GM10266 (cell line): ENCODE measurements at regions not wholly inside any gene's neighbourhood (a gene's known extent, or its start where the extent isn't known, plus 50 kb on each side); places are given as distances from the start of the nearest gene placed in this dataset.

Experiments
- DNase-seq: peaks from one replicate; pipeline ENCODE4 v3.0.0; 2012; ENCODE audit errors: extremely low spot score
- CTCF ChIP-seq: IDR thresholded peaks from 2 replicates; pipeline ENCODE4 v1.5.1; 2012; ENCODE audit warnings: mild to moderate bottlenecking, low read depth; ENCODE audit not compliant: control insufficient read depth, insufficient read depth; ENCODE audit errors: missing control alignments

GRCh38 chr2:215736653-215737290 lies 276.6 kb downstream of the MREG start:
- no peak for TF ChIP-seq CTCF
- no peak for DNase-seq

- no peak for DNase-seq
- TF ChIP-seq CTCF: no peak
These were observed 282.2 kb downstream of the MREG start for GRCh38 chr2:215731108-215731658.

GRCh38 chr2:215729985-215730620 lies 283.2 kb downstream of the MREG start:
- DNase-seq: no peak
- no peak for TF ChIP-seq CTCF

GRCh38 chr2:215728504-215729065 lies 284.8 kb downstream of the MREG start:
- TF ChIP-seq CTCF: no peak
- DNase-seq: peak; percentile 13

- no peak for TF ChIP-seq CTCF
- DNase-seq: no peak
These were observed 285.5 kb downstream of the MREG start for GRCh38 chr2:215727507-215728503.

- no peak for TF ChIP-seq CTCF
These were observed 287.3 kb downstream of the MREG start for GRCh38 chr2:215726070-215726469.

More at GRCh38 chr2:215726070-215726469, 287.3 kb downstream of the MREG start:
- no peak for DNase-seq
